Astrocyte (in vitro differentiated cells and primary cell): ENCODE measurements at regions not wholly inside any gene's neighbourhood (a gene's known extent, or its start where the extent isn't known, plus 50 kb on each side); places are given as distances from the start of the nearest gene placed in this dataset.

Source experiments
- CTCF ChIP-seq: IDR thresholded peaks from 2 replicates; pipeline ENCODE4 v1.5.1; 2011; ENCODE audit warnings: low read depth, mild to moderate bottlenecking, inconsistent platforms, low read length, moderate library complexity; ENCODE audit not compliant: insufficient read depth
- EZH2 ChIP-seq: IDR thresholded peaks from 2 replicates; pipeline ENCODE4 v1.6.1; 2012; ENCODE audit warnings: mild to moderate bottlenecking, low read length, inconsistent platforms; ENCODE audit not compliant: insufficient read depth

- TF ChIP-seq EZH2 (no peak), CTCF (no peak)
Measured at GRCh38 chr6:159510141-159510540, 182.9 kb downstream of the SOD2 start.
